Testis (tissue), 2 donors: ENCODE measurements at regions not wholly inside any gene's neighbourhood (a gene's known extent, or its start where the extent isn't known, plus 50 kb on each side); places are given as distances from the start of the nearest gene placed in this dataset.

Experiments
- DNase-seq: peaks from one replicate; pipeline ENCODE4 v3.0.0-alpha.2; 2019
- H3K27ac ChIP-seq, 2 donors: fragments of 200-600 bp; sonication (generic); one replicate each; pipeline ENCODE4 v1.5.1; 2019
- H3K27me3 ChIP-seq: fragments of 200-600 bp; sonication (generic); one replicate; pipeline ENCODE4 v1.5.1; 2019
- H3K36me3 ChIP-seq: fragments of 200-600 bp; sonication (generic); one replicate; pipeline ENCODE4 v1.5.1; 2017; ENCODE audit warnings: low read depth; ENCODE audit errors: missing control alignments
- H3K4me1 ChIP-seq: fragments of 200-600 bp; sonication (generic); one replicate; pipeline ENCODE4 v1.5.1; 2019
- H3K4me3 ChIP-seq, 2 donors: fragments of 200-600 bp; sonication (generic); one replicate each; pipeline ENCODE4 v1.5.1; 2017 to 2019
- H3K9me3 ChIP-seq: fragments of 200-600 bp; sonication (generic); one replicate; pipeline ENCODE4 v1.5.1; 2017
- POLR2A ChIP-seq: fragments of 450-650 bp; IDR thresholded peaks from one replicate; pipeline ENCODE4 v1.6.1; 2017; ENCODE audit warnings: antibody characterized with exemption, mild to moderate bottlenecking, moderate library complexity
- WGBS, 2 donors: methylation state at CpG; one replicate each; pipeline ENCODE4 v1.1.5; 2018; 5-methylcytosine and 5-hydroxymethylcytosine counted together
- intact Hi-C: fragments of 100-400 bp; cut with DNase I; formaldehyde crosslinking; loops from one replicate; pipeline ENCODE4 v1.15.1; 2023; ENCODE audit warnings: low total_unique reads
- TF ChIP-seq, protein P1 (sequence below), 3 experiments: fragments of 450-650 bp in 2 of 3; fragments of 200-600 bp in 1 of 3; sonication (generic) in 1 of 3; IDR thresholded peaks; one replicate each; pipeline ENCODE4 v1.5.1; 2016 to 2019; ENCODE audit warnings: antibody characterized with exemption in 3 of 3, mild to moderate bottlenecking in 2 of 3, moderate library complexity in 1 of 3

DNA sequence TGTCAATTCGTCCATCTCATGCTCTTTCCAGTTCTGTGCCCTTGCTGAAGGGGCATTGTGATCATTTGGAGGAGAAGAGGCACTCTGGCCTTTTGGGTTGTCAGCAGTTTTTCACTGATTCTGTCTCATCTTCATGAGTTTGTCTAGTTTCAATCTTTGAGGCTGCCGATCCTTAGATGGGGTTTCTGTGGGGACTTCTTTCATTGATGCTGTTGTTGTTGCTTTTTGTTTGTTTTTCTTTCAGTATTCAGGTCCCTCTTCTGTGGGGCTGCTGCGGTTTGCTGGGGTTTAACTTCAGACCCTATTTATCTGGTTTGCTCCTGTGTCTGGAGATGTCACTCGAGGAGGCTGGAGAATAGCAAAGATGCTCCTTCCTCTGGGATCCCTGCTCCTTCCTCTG lies 224.3 kb downstream of the JRKL start:
- Histone ChIP-seq H3K9me3 (no peaks in the 10 kb centered on the region), H3K4me3 (no peak overlapping the region), H3K4me1 (peaks cover 4% of the 10 kb centered on the region), H3K27me3 (no peaks in the 10 kb centered on the region), H3K36me3 (no peaks in the 10 kb centered on the region), H3K27ac (no peak overlapping the region)
- 80 to 93% methylated on average over 4 of the region's 4 CpGs for WGBS, 2 donors
- no peak for DNase-seq
- no peak for TF ChIP-seq POLR2A
- TF ChIP-seq, protein P1, sequence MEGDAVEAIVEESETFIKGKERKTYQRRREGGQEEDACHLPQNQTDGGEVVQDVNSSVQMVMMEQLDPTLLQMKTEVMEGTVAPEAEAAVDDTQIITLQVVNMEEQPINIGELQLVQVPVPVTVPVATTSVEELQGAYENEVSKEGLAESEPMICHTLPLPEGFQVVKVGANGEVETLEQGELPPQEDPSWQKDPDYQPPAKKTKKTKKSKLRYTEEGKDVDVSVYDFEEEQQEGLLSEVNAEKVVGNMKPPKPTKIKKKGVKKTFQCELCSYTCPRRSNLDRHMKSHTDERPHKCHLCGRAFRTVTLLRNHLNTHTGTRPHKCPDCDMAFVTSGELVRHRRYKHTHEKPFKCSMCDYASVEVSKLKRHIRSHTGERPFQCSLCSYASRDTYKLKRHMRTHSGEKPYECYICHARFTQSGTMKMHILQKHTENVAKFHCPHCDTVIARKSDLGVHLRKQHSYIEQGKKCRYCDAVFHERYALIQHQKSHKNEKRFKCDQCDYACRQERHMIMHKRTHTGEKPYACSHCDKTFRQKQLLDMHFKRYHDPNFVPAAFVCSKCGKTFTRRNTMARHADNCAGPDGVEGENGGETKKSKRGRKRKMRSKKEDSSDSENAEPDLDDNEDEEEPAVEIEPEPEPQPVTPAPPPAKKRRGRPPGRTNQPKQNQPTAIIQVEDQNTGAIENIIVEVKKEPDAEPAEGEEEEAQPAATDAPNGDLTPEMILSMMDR (IDR thresholded peaks at IDR 0.05) = no peak
- intact Hi-C loops = no loop called here

DNA sequence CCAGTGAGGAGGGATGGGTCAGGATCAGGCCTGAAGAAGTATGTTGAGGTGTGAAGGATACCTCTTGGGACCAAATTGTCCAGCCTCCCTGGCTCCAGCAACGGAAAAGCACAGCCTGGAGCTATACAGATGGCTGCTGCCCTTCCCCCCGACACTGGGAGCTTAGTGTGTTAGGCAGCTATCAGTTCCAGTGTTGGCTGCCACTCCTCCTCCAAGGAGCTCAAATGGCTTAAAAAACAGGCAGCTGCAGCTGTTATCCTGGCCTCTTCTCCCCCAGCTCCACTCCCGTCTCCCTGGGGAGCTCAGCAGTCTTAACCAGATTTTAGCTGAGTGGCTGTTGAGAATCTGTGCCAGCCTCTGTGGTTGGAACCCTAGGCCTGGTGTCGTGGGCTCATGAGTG lies 225.0 kb downstream of the JRKL start:
- Histone ChIP-seq H3K9me3 (no peaks in the 10 kb centered on the region), H3K27ac (no peak overlapping the region), H3K27me3 (no peaks in the 10 kb centered on the region), H3K4me1 (peaks cover 4% of the 10 kb centered on the region), H3K36me3 (no peaks in the 10 kb centered on the region), H3K4me3 (no peak overlapping the region)
- peak; percentile 41 for DNase-seq
- TF ChIP-seq, protein P1 (IDR thresholded peaks at IDR 0.05) = no peak
- no peak for TF ChIP-seq POLR2A
- intact Hi-C loops = no loop called here
- 53% methylated on average over 4 of the region's 4 CpGs; no CpG with 5 or more reads in 1 of the 2 donors for WGBS, 2 donors

DNA sequence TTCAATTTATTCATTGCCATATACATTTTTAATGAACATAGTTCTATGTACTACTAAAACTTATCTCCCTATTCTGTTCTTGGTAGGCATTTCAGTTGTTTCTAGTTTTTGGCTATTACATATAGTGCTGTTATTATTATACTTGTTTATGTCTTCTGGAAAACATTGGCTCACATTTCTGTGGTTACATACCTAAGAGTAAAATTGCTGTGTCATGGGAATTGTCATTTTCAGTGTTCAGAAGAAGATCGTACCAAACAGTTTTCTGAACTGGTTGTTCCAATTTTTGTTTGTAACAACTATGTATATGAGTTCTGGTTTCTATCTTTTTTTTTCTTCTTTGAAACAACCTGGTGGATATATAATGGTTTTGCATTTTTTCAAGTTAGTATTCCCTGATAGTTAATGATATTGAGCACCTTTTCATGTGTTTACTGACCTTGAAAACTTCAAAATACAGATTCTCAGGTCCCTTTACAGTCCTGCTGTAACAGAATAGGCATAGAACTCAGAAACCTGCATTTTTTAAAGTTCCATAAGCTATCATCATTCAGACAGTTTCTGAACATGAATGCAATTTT lies 230.7 kb downstream of the JRKL start:
- Histone ChIP-seq H3K4me1 (no peaks in the 10 kb centered on the region), H3K9me3 (no peaks in the 10 kb centered on the region), H3K4me3 (no peak overlapping the region), H3K27ac (no peak overlapping the region), H3K27me3 (no peaks in the 10 kb centered on the region), H3K36me3 (no peaks in the 10 kb centered on the region)
- DNase-seq = no peak
- intact Hi-C loops = no loop called here
- no peak for TF ChIP-seq POLR2A
- TF ChIP-seq, protein P1 (IDR thresholded peaks at IDR 0.05) = no peak
- WGBS, 2 donors = 46 to 47% methylated on average over 1 of the region's 1 CpG

DNA sequence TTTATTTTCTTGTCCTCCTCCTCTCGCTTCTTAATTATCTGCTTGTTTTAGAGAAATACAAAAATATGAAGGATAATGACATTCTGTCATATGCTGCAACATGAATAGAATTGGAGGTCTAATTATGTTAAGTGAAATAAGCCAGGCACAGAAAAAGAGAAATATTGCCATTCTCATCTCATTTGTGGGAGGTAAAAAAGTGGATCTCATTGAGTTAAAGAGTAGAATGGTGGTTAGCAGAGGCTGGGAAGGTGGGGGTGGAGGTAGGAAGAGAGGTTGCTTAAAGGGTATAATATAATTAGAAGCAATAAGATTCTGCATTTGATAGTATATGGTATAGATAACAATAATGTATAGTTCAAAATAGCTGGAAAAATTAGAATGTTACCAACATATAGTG lies 231.3 kb downstream of the JRKL start:
- no peak overlapping the region for H3K4me3 ChIP-seq
- TF ChIP-seq, protein P1 (IDR thresholded peaks at IDR 0.05) = no peak
- TF ChIP-seq POLR2A = no peak
- H3K9me3 ChIP-seq = no peaks in the 10 kb centered on the region
- H3K36me3 ChIP-seq = no peaks in the 10 kb centered on the region
- no peaks in the 10 kb centered on the region for H3K27me3 ChIP-seq
- no peak for DNase-seq
- no peaks in the 10 kb centered on the region for H3K4me1 ChIP-seq
- intact Hi-C loops = no loop called here
- 61 to 73% methylated on average over 1 of the region's 1 CpG for WGBS, 2 donors
- no peak overlapping the region for H3K27ac ChIP-seq

DNA sequence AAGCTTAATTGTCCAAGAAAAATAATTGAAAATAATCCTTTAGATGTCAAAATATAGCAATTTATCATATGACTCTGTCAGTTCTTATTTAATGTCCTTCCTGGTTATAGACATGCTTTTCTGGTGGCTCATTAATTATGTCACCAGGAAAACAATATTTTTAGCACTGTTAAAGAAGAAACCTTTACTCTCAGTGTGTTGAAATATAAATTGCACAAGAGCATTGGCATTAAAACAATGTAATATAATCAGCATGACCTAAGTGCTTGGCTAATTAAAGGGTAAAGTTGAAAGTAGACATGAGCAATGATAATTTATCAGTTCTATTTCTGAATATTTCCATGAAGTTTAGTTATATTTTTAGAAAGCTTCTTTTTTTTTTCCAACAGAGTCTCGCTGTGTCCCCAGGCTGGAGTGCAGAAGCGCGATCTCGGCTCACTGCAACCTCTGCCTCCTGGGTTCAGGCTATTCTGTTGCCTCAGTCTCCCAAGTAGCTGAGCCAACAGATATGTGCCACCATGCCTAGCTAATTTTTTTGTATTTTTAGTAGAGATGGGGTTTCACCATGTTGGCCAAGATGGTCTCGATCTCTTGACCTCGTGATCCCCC lies 232.3 kb downstream of the JRKL start:
- H3K27ac ChIP-seq = no peak overlapping the region
- DNase-seq = no peak
- intact Hi-C loops = no loop called here
- H3K36me3 ChIP-seq = no peaks in the 10 kb centered on the region
- no peaks in the 10 kb centered on the region for H3K4me1 ChIP-seq
- 78 to 95% methylated on average over 6 of the region's 6 CpGs for WGBS, 2 donors
- no peaks in the 10 kb centered on the region for H3K27me3 ChIP-seq
- H3K9me3 ChIP-seq = no peaks in the 10 kb centered on the region
- no peak overlapping the region for H3K4me3 ChIP-seq
- TF ChIP-seq POLR2A = no peak
- TF ChIP-seq, protein P1 (IDR thresholded peaks at IDR 0.05) = no peak
